Liver (tissue), 3 donors: ENCODE measurements at regions not wholly inside any gene's neighbourhood (a gene's known extent, or its start where the extent isn't known, plus 50 kb on each side); places are given as distances from the start of the nearest gene placed in this dataset.

ENCODE experiments used
- RAD21 ChIP-seq, 2 donors: IDR thresholded peaks; 2 replicates each; pipeline ENCODE4 v1.6.1; 2016; ENCODE audit warnings: antibody characterized with exemption in 2 of 2, mild to moderate bottlenecking in 2 of 2
- TAF1 ChIP-seq: conservative IDR thresholded peaks from 2 replicates; pipeline ENCODE4 v1.6.1; 2016; ENCODE audit warnings: antibody characterized with exemption, mild to moderate bottlenecking
- YY1 ChIP-seq: IDR thresholded peaks from 2 replicates; pipeline ENCODE4 v1.6.1; 2016; ENCODE audit warnings: antibody characterized with exemption, mild to moderate bottlenecking
- TF ChIP-seq, protein P1 (sequence below): fragments of 150-350 bp; IDR thresholded peaks from 2 replicates; pipeline ENCODE4 v1.5.1; 2017; ENCODE audit warnings: improper control_type of control experiment, low read depth, low read length; ENCODE audit not compliant: missing input control
- donor health status: healthy.
- donor health status: healthy.

DNA sequence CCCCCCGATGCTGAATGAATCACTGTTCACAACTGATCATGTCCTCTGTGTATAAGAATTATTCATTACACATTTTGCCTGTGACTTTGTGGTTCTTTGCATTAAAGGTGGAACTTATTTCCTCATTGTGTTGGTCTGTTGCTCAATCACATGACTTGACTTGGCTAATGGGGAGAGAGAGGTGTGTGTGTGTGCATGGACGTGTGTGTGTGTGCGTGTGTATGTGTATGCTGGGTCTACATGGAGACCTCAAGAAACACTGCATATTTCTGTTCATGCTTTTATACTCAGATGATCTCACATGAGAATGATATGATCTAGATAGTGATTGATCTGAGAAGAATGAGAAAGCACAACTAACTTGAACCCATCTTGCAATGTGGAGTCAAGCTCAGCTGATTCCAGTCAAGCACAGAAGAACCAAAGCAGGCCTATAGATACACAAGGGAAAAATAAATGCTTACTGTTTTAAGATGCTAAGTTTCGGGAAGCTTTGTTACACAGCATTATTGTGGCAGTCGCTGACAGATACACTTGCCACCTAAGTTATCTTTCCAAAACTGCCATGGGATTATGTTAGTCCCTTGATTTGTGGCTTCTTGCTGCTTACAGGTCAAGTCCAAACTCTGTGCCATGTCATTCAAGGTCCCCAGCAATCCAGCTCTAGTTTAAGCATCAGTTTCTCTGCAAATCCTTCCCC is 167.9 kb upstream of the ZFHX3 start:
- TF ChIP-seq, protein P1, sequence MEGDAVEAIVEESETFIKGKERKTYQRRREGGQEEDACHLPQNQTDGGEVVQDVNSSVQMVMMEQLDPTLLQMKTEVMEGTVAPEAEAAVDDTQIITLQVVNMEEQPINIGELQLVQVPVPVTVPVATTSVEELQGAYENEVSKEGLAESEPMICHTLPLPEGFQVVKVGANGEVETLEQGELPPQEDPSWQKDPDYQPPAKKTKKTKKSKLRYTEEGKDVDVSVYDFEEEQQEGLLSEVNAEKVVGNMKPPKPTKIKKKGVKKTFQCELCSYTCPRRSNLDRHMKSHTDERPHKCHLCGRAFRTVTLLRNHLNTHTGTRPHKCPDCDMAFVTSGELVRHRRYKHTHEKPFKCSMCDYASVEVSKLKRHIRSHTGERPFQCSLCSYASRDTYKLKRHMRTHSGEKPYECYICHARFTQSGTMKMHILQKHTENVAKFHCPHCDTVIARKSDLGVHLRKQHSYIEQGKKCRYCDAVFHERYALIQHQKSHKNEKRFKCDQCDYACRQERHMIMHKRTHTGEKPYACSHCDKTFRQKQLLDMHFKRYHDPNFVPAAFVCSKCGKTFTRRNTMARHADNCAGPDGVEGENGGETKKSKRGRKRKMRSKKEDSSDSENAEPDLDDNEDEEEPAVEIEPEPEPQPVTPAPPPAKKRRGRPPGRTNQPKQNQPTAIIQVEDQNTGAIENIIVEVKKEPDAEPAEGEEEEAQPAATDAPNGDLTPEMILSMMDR, result no peak
- TF ChIP-seq TAF1 (no peak), YY1 (no peak), RAD21 (IDR thresholded peaks at IDR 0.05) (no peak)
